ENCODE measurements at regions not wholly inside any gene's neighbourhood (a gene's known extent, or its start where the extent isn't known, plus 50 kb on each side); places are given as distances from the start of the nearest gene placed in this dataset.
A peak's percentile ranks its signal among the peaks of the same experiment; 100 is the strongest.

GRCh38 chr2:217433522-217433921, 569.3 kb downstream of the TNS1 start (continued):
- TF ChIP-seq ZSCAN21 (CRISPR knock-in tag; IDR thresholded peaks at IDR 0.05; ENCODE audit: borderline replicate concordance): no peak
- TF ChIP-seq ZSCAN30 (CRISPR knock-in tag; IDR thresholded peaks at IDR 0.05): no peak
- TF ChIP-seq ZNF335 (CRISPR knock-in tag; IDR thresholded peaks at IDR 0.05): no peak
- TF ChIP-seq MNT (IDR thresholded peaks at IDR 0.05): no peak
- TF ChIP-seq ZSCAN5A (CRISPR knock-in tag; IDR thresholded peaks at IDR 0.05; ENCODE audit: borderline replicate concordance): no peak
- no peak for TF ChIP-seq ZNF768 (CRISPR knock-in tag; IDR thresholded peaks at IDR 0.05)
- no peak for TF ChIP-seq SMAD9 (CRISPR knock-in tag; IDR thresholded peaks at IDR 0.05)

GRCh38 chr2:217431577-217432269, 571.1 kb downstream of the TNS1 start:
- H2AFZ ChIP-seq (ENCODE audit: low read length): no peak overlapping the region
- in situ Hi-C loops (cut with HindIII; ENCODE audit: extremely low pct_ligation_motif_present, low pct_unique_long_range_greater_than_20kb) (no loop called here), intact Hi-C loops (cut with micrococcal nuclease; ENCODE audit: unreplicated experiment) (no loop called here)
- ChIA-PET CTCF (ENCODE audit: low intra/inter-chr PET ratio, low total read pairs) (interaction anchor here (0.6 kb wide), 1 partner anchor 376 kb away, joined by 4 read pairs; no protein-coding TSS in a partner anchor), POLR2A (no interaction called here)
- H4K20me1 ChIP-seq (ENCODE audit: insufficient read depth, low read length): no peaks in the 10 kb centered on the region
- H3K4me1 ChIP-seq (ENCODE audit: insufficient read depth, low read length): peaks cover 6% of the 10 kb centered on the region
- H3K27ac ChIP-seq (ENCODE audit: extremely low read length, insufficient read depth, low read length): no peak overlapping the region
- 46% methylated on average over 6 of the region's 7 CpGs for WGBS (ENCODE audit: low lambda C conversion rate)
- ATAC-seq (no peak), DNase-seq (ENCODE audit: low spot score) (no peak), FAIRE-seq (no peak)
- 0 out of 5 replicates have a peak, but pooled peaks cover 0 to 2% of the 10 kb centered on the region in 2 experiments for H3K27me3 ChIP-seq (ENCODE audit: control insufficient read depth in 1 of 2, insufficient read depth in 2 of 2, low read length in 2 of 2)
- H3K79me2 ChIP-seq (ENCODE audit: insufficient read depth, low read length): no peaks in the 10 kb centered on the region
- BruUV-seq (replicated peaks): no TSS peak
- H3K4me2 ChIP-seq (ENCODE audit: low read depth, low read length): no peak overlapping the region
- H3K9ac ChIP-seq (ENCODE audit: insufficient read depth, low read depth, low read length): no peak overlapping the region
- H3K36me3 ChIP-seq (replicated peaks in 1 of 2; ENCODE audit: control insufficient read depth in 1 of 2, insufficient read depth in 2 of 2, low read length in 2 of 2): no peaks in the 10 kb centered on the region
- H3K9me3 ChIP-seq (ENCODE audit: low read length): no peaks in the 10 kb centered on the region
- H3K4me3 ChIP-seq (replicated peaks in 1 of 3; ENCODE audit: insufficient read depth in 1 of 3, low read depth in 2 of 3, low read length in 3 of 3): no peak overlapping the region
- no peak for TF ChIP-seq ZSCAN22 (CRISPR knock-in tag; IDR thresholded peaks at IDR 0.05)
- peak; percentile 89 for TF ChIP-seq MAFF (IDR thresholded peaks at IDR 0.05; ENCODE audit: low read depth, low read length)
- TF ChIP-seq AKNA (CRISPR knock-in tag; IDR thresholded peaks at IDR 0.05; ENCODE audit: borderline replicate concordance): no peak
- TF ChIP-seq NFE2L2 (IDR thresholded peaks at IDR 0.05; ENCODE audit: low read length): peak; percentile 98
- TF ChIP-seq KAT2B (IDR thresholded peaks at IDR 0.05; ENCODE audit: borderline replicate concordance, low read depth, low read length): no peak
- no peak for TF ChIP-seq AHR (CRISPR knock-in tag; IDR thresholded peaks at IDR 0.05)
- TF ChIP-seq MAFK (conservative IDR thresholded peaks at IDR 0.05 in 1 of 2, IDR thresholded peaks at IDR 0.05 in 1 of 2; ENCODE audit: low read length in 2 of 2): peak; percentile 93 to 95
